CD4-positive, alpha-beta T cell treated with Interleukin-6 for 4 hours (primary cell): ENCODE measurements at regions not wholly inside any gene's neighbourhood (a gene's known extent, or its start where the extent isn't known, plus 50 kb on each side); places are given as distances from the start of the nearest gene placed in this dataset.

Experiments used
- DNase-seq: peaks from one replicate; pipeline ENCODE4 v3.0.0-alpha.2; 2020; ENCODE audit warnings: mixed read lengths

DNA sequence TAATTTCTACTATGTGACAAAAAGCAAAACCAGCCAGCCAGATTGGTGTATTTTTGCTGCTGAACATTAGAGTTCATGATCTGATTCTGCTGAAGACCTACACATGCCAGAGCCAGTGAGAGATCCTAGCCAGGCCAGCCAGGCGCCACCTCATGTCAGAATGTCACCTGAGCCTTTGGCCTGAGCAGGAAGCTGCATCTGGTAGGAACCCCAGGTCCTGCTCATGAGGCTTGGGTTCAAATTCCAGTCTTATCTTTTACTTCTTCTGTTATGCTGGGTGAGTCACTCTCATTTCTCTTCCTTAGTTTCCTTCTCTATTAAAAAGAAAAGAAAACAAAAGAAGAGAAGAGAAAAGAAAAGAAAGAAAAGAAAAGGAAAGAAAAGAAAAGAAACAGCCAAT lies 585.1 kb upstream of the CDH5 start:
- DNase-seq, result no peak

DNA sequence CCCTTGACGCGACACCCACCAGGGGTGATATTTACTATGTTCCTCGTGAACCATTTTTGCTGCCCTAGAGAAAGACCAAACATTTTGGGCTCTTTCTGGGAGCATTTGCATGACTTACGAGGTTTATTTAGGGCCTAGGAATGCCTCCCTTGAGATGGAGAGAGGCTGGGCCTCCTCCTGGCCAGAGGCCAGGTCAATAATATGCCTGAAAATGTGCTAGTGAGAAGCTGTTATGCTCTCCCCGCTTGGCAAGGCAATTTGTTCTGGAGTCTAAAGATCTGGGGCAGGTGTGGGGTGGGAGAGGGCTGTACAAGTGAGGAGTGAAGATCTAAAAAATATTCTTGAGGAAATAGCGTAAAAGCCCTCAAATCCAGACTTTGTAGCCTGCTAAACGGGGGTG lies 587.3 kb upstream of the CDH5 start:
- no peak for DNase-seq

DNA sequence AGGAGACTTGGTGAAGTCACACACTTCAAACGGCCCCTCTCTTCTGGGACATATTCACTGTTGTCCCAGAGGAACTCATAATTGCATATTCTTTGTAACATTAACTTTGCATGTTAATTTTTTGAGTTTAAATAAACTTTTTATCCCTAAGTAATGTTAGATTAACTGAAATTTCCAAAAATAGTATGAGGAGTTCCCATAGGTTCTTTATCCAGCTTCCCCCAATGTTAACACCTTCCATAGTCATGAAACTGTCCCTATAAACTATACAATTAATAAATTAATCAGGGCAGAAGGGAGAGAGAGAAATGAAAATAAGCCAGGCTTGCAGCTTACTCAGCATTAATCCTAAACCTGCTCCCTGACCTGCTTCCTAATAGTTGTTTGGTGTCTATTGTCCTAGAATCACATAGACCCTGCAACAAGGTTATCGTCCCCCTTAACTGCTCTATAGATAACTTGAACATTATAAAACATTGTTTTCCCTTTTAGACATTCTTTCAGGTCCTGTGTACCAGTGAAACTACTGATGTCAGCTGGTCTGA lies 589.8 kb upstream of the CDH5 start:
- DNase-seq, result no peak

DNA sequence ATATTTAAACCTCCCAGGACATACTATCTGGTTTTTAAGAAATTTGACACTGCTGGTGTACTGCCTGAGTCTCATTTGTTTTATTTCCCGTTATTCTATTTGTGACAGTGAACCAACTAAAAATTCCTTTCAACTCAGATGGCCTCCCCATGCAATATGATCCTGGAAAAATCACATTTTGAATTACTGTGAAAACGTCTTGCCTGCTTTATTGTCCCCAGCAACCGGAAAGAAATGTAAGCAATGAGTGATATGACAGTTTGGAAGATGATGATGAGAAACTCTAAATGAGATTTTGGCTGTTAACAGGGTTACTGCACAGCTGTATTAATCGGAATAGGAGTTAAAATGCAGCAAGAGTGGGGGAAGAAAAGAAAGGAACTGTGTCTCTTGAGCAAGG lies 590.7 kb upstream of the CDH5 start:
- DNase-seq, result no peak

DNA sequence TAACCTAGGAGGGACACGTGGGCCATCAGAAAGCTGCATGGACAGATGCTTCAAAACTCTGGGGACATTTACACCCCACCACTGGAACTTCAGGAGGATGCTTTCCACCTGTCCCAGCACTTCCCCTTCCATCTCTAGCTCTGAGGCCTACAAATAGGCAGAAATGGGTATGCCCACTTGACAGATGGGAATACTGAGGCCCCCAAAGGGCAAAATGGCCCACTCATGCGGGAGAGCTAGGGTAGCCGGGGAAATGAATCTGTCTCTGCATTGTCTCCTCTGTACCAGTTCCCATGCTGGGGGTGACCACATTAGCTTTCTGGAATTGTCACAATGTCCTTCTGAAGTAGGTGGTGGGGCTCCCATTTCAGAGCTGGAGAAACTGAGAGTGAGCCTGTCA lies 592.1 kb upstream of the CDH5 start:
- no peak for DNase-seq

DNA sequence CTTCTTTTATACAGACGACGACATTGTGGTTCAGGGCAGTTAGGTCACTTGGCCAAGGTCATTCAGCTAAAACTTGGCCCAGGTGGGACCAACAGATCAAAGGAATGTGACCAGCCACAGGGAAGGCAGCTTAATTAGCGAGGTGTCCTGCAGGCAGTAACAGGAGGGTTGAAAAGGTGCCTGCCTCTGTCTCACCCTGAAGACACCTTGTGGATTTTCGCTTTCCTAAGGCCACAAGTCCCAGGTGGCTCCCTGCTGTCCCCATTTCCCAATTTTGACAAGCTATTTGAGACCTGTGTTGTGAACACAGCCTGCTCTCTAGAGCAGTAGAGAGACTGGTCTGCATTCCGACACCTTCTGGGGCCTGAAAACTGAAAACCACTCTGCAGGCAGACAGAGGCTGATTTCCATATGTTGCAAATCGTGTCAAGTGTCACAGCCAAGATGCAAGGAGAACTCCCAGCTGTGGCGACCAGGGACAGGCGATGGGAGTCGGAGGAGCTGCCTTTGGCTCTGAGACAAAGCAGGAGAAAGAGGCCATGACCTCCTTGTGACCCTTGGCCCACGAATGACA lies 593.1 kb upstream of the CDH5 start:
- no peak for DNase-seq

DNA sequence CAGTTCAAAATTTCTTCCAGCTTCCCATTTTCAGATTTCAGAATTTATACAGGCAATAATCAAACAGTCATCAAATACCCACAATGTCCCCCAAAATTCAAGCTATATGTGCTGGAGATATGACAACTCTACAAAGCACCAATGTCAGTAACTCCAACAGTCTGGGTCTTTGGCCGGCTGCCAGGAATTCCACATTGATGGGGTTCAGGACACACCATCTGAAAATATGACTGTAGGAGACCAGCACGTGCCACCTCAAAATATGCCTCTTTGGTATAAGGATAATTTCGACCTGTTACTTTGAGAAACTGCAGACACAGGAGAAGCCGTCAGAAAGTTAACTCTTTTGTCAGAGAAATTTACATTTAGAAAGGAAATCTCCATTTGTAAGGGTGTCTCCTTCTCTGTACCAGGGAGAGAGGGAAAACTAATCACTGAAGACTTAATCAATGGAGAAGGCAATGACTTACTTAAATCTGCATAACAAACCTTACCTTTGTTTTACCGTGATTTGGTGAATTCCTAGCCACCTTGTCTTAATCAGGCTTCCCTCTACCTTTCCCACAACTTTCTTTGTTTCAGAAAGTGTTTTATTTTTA lies 594.3 kb upstream of the CDH5 start:
- no peak for DNase-seq

DNA sequence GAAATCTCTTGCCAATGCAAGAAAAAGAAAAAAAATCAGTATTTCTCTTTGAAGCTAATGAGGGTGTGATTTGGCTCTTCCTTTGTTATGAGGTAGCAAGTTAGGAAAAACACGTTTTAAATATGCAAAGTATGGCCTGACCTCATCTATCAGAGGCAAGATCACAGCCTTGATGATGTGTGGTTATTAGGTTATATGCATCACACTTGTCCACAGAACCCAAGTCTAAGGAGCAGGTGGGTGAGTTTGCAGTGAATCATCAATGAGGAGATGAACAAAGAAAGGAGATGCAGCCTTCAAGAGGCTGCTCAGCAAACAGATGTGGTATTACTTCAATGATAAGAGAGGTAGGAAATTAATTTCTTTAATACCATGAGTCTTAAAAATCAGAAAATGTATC lies 594.8 kb upstream of the CDH5 start:
- no peak for DNase-seq

DNA sequence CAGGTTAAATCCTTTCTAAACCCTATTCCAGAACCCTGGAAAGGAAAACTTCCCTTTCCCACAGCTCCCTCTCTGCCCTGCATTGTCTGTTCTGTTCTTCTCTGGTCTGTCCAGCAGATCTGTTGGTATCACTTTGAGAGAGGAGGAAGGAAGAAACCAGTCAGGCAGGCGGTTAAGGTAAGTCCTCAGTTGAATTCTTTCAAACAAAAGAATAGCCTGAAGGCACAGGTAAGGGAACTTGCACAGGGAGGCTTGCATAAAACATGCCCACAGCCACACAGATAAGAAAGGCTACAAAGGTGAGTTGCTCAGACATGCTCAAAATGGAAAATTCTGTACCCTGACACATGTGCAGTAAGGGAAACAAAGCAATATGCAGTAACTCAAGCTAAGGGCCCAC lies 595.7 kb upstream of the CDH5 start:
- no peak for DNase-seq

DNA sequence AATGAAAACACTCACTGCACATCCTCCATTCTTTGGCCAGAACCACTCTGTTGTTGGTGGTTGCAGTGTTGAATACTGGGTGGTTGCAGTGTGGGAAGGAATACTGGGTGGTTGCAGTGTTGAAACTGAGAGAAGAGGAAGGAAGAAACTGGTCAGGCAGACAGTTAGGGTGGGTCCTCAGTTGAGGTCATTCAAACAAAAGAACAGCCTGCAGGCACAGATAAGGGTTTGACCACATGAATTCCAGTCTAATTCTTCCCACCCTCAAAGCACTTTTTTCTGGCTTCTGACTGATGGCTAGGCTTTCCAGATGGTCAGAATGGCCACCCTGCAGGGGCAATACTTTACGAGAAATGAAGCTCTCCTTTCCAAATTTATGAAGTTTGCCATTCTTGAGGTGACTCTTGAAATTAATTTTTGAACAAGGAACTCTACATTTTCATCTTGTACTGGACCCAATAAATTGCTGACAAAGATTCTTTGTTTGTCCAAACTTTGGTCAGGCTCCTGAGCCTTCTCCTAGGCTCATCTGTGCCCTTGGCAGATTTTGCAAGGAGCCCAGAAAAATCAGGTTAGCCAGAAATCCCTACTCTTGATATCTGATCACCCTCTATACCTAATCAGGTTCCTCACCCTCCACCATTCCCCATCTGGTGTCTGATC lies 596.6 kb upstream of the CDH5 start:
- DNase-seq, result no peak

DNA sequence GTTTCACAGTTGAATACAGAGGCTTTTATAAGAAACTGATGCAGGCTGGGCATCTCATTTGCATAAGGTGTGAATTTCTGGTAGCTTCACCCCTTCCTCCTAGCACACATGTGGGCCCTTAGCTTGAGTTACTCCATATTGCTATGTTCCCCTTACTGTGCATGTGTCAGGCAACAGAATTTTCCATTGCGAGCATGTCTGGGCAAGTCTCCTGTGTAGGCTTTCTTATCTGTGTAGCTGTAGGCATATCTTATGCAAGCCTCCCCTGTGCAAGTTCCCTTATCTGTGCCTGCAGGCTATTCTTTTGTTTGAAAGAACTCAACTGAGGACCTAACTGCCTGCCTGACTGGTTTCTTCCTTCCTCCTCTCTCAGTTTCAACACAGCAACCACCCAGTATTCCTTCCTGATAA lies 597.4 kb upstream of the CDH5 start:
- no peak for DNase-seq

DNA sequence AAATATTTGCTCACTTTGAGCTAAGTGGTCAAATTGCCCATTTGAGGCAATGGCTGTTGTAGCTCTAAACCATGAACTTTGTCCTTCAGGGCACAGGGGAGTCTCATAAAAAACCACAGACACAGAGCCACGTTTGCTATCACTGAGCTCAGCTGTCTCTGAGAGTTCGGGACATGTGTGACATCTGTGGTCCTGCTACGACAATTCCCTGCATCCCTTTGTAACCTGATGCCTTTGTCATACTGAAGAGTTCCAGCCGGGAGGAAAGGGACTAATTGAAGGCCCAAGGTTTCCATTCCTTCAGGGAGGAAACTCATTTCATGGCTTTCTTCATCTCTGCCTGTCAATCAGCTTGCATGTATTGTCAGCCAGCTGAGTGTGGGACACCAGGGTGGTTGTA lies 599.4 kb upstream of the CDH5 start:
- no peak for DNase-seq

DNA sequence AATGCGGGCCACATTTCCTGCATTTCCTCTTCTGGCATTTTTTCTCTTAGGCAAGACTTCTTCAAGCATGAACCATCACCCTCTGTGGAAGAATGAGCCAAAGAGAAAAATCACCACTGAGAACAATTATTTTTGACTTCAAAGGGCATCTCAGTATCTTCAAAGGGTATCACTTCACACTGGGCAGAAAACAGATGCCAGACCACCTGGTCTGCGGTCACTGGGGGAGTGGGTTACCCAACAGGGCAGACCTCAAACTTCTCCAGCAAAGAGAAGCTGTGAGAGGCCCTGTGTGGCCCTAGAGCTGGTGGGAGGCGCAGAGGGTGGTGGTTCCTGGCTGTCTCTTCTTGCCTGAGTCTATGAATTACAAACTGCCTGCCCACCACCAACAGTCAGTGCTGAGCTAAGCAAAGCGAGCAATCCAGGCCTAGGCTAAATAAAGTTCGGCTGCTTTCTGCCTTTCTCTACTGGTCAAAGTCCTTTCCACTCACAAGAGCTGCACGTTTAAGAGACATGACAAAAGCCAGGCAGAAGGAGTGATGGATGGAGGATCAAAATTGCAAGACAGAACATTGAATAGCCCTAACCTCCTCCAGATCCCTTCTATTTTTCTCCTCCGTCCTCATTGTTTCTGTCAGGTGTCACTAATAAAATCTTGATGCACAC lies 602.7 kb upstream of the CDH5 start:
- DNase-seq, result no peak

DNA sequence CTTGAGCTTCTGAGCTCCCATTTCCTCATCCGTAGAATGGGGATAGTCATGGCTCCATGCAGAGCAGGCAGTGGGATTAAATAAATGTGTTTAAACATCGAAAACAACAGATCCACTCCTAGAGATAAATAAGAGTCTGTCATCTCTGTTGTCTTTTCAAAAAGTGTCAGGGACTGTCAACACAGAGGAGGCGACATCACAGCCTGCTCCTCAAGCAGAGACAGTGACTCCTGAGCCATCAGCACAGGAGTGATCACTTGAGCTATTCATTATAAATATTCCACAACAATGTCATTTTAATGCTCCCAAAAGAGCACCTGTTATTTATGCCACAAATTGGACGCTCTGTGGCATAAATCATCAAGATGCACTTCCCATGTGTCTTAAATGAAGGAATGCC lies 605.6 kb upstream of the CDH5 start:
- no peak for DNase-seq

DNA sequence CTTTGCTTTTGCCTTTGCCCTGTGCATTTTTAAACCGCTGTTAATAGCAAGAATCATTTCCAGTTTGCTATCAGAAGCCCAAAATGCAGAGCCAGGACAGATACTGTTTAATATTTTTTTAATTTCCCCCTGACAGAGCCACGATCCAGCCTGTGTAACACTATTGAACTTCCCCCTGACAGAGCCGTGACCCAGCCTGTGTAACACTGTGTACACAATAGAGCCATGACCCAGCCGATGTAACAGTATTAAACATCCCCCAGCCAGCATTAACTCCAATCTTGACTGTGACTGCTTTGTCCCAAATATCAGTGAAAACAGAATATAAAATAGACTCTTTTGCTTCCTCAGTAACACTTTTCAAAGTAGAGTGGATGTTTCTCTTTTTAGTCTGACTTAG lies 607.9 kb upstream of the CDH5 start:
- DNase-seq, result no peak

DNA sequence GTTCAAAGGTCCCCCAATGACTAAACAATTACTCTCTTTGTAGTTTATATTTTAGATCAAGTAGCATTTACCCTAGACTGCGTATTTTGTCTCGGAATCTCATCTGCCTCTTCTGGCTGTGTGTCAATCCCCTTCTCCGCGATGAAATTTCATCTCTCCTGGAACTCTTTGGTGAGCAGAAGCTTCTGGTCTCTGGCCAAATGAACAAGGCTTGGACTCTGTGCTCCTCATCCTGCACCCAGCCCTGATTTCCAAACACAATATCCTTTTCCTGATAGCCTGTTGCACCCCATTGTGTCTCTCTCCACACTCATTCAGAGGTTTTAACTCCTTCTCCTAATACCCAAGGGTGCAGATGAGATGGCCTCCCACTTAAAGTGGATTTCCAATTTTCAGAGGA lies 609.4 kb upstream of the CDH5 start:
- DNase-seq, result no peak

DNA sequence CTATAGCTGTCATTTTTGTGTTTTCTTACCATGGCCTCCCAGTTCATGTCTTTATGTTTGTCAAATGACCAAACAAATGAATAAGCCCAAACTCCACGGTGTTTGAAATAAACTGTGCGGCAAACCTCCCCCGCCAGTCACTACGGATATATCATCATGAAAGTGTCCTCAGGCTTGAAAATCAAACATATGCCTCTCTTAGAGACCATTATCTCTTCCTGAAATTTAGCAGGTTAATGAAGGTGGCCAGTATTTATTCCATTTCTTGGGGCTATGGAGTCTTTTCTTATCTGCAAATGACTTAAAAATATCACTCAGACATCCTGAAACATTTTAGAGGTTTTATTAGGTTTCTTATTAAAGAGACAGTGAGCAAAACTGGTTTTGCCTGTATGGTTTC lies 610.3 kb upstream of the CDH5 start:
- no peak for DNase-seq

DNA sequence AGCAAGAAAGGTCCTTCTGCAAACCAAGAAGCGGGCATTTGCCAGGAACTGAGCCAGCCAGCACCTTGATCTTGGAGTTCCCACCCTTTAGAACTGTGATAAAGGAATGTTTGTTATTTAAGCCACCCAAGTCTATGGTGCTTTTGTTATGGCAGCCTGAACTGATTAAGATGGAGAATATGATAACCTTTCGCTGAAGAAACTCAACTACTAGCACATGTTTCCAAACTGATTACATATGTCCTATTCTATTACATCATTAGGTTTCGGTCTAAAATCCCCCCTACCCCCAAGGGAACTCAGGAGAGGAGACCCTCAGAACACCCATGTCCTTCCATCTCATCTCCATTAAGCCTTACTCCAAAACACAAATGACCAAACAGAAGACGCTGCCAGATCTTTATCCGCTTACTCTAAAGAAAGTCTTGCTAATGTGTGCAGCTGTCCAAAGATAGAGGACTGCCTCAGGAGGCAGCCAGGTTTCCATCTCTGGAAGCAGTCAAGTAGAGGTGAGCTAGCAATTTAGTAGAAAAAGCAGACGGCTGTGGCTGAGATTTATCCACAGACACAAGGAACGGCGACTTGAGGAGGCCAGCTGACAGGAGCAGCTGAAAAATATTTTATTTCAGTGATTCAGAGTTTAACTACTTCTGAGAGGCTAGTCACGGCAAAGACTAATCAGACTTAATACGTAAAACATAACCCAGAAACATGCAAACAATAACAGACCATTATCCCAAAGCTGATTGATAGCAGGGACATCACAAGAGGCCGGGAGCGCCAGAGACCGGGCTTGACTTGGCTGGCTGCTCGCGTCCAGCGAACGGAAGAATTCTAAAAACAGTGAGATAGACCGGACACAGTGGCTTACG lies 611.4 kb upstream of the CDH5 start:
- DNase-seq, result no peak

DNA sequence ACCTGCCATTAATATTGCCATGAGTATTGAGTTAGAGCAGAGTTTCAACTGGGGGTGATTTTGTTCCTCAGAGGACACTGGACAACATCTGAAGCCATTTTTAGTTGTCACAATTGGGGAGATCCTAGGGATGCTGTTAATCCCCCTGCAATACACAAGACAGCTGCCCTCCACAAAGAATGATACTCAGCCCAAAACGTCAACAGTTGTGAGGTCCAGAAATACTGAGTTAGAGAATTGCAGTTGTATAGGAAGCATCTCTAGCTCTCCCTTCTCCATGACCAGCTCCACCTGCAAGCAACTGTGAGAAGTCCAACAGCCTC lies 614.0 kb upstream of the CDH5 start:
- no peak for DNase-seq

DNA sequence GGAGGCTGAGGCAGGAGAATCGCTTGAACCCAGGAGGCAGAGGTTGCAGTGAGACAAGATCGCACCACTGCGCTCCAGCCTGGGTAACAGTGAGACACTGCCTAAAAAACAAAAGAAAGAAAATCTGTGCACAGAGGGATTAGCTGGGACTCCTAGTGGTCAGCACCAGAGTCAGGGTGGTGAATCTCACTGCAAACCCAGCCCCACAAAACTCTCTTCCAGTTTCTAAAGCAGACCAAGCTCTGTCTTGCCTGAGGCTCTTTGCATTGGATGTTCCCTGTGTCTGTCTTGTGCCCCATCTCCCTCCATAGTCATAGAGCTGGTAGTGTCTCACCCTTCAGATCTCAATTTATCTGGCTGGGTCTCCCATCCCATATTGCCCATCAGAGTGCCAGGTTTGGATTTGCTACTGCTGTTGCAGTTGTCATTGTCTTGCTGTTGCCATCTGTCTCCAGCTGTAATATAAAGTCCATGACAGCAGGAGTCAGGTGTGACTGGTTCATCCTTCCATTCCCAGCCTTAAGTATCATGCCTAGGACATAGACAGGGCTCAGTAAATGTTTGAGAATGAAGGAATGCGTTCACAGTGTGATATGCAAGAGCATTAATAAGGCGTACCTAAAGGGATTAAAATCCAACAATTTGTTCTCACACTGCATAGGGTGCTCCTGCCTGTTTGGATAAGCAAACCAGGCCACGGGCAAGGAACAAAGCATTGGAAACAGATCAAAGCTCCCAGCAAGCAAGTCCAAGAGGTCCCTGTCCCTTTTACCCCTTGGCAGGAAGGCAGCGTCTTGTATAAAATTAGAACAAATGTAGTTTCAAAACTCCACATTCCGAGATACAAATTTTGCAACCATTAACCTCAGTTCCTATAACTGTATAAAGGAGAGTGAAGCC lies 614.6 kb upstream of the CDH5 start:
- DNase-seq, result no peak

DNA sequence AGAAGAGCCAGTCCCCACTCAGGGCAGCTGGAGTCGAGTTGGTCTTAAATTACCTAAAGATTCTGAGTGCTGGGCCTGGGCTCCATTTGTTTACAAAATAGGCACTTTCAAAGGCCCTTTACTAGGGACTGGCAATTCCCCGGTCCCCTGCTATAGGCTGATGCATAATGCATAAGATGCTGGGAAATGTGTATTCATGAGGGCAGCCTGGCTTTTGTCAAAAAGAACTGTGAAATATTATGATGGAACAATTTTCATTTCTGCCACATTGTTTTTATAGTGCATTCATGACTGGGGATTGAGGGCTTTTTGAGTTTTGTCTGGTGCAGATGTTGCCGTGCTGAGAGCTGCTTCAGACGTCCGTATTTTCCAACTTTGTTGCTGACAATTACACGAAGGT lies 617.0 kb upstream of the CDH5 start:
- DNase-seq, result no peak

DNA sequence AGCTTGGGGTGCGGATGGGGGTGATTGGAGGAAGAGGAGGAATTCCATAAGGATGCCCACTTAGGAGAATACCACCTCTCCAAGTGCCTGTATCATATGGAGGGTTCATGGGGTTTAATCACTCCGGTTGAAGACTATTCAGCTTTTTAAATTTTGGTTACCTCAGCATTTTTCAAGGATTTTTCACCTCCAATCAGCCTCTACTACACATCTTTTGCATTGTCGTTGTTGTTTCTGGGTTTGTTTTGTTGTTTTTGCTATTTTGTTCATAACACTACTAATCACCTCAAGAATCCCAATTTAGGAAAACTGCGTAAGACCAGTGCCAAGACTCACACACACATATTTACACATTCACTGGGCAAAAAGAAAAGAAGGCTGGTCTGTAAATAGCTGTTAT lies 619.5 kb upstream of the CDH5 start:
- no peak for DNase-seq
